DND-41 (cell line): ENCODE measurements at regions not wholly inside any gene's neighbourhood (a gene's known extent, or its start where the extent isn't known, plus 50 kb on each side); places are given as distances from the start of the nearest gene placed in this dataset.

Source experiments
- ATAC-seq: fragments of 200-7000 bp; cut with Tn5 transposase; 3 replicates; pipeline ENCODE4 v1.9.1; 2021; ENCODE audit warnings: low read depth; ENCODE audit not compliant: insufficient read depth
- DNase-seq: peaks from one replicate; pipeline ENCODE4 v3.0.0-alpha.2; 2020
- H2AFZ ChIP-seq: 2 replicates; pipeline ENCODE4 v1.6.0; 2012; ENCODE audit warnings: low read depth, low read length
- H3K27ac ChIP-seq: 2 replicates; pipeline ENCODE4 v1.5.1; 2012; ENCODE audit warnings: low read length, inconsistent platforms
- H3K27me3 ChIP-seq: fragments of 200-600 bp; sonication (generic); 2 replicates; pipeline ENCODE4 v1.6.0; 2012; ENCODE audit warnings: low read length, mild to moderate bottlenecking, inconsistent platforms; ENCODE audit not compliant: insufficient read depth, poor library complexity
- H3K36me3 ChIP-seq: 2 replicates; pipeline ENCODE4 v1.5.1; 2012; ENCODE audit warnings: low read length, inconsistent platforms; ENCODE audit not compliant: insufficient read depth
- H3K4me1 ChIP-seq: 2 replicates; pipeline ENCODE4 v1.5.1; 2012; ENCODE audit warnings: mild to moderate bottlenecking, low read length; ENCODE audit not compliant: insufficient read depth
- H3K4me2 ChIP-seq: 2 replicates; pipeline ENCODE4 v1.6.0; 2012; ENCODE audit warnings: mild to moderate bottlenecking, moderate library complexity, low read length, inconsistent platforms; ENCODE audit not compliant: insufficient read depth
- H3K4me3 ChIP-seq, 2 experiments: fragments of 200-600 bp in 1 of 2; shearing (Covaris generic) in 1 of 2; 2 replicates each; pipeline ENCODE4 v1.5.1; 2012 to 2016; ENCODE audit warnings: inconsistent platforms in 2 of 2, low read length in 2 of 2, mild to moderate bottlenecking in 2 of 2, low read depth in 1 of 2, moderate library complexity in 1 of 2
- H3K79me2 ChIP-seq: 2 replicates; pipeline ENCODE4 v1.6.0; 2012; ENCODE audit warnings: low read length, inconsistent platforms; ENCODE audit not compliant: insufficient read depth
- H3K9ac ChIP-seq: 2 replicates; pipeline ENCODE4 v1.6.0; 2012; ENCODE audit warnings: low read depth, mild to moderate bottlenecking, inconsistent platforms, low read length, moderate library complexity
- H3K9me3 ChIP-seq: 2 replicates; pipeline ENCODE4 v1.5.1; 2012; ENCODE audit warnings: low read length, moderate library complexity, mild to moderate bottlenecking, inconsistent platforms; ENCODE audit not compliant: insufficient read depth, severe bottlenecking
- H4K20me1 ChIP-seq: 2 replicates; pipeline ENCODE4 v1.6.0; 2012; ENCODE audit warnings: low read length; ENCODE audit not compliant: insufficient read depth
- CTCF ChIP-seq: IDR thresholded peaks from 2 replicates; pipeline ENCODE4 v1.5.1; 2012; ENCODE audit warnings: borderline replicate concordance, low read length, moderate library complexity, mild to moderate bottlenecking; ENCODE audit not compliant: poor library complexity, severe bottlenecking; ENCODE audit errors: extremely low read depth
- EZH2 ChIP-seq: IDR thresholded peaks from 3 replicates; pipeline ENCODE4 v1.6.1; 2012; ENCODE audit warnings: borderline replicate concordance, low read depth, mild to moderate bottlenecking, moderate library complexity, low read length, inconsistent platforms; ENCODE audit not compliant: severe bottlenecking

GRCh38 chr2:212923393-212923792 is 228.0 kb downstream of the IKZF2 start:
- peaks cover 6% of the 10 kb centered on the region; the same call in 1 of the 2 replicates for H3K4me1 ChIP-seq
- no peak for DNase-seq
- no peak overlapping the region for H2AFZ ChIP-seq
- H3K4me3 ChIP-seq: no peak overlapping the region
- no peaks in the 10 kb centered on the region for H3K9me3 ChIP-seq
- no peak overlapping the region for H3K27ac ChIP-seq
- H3K9ac ChIP-seq: no peak overlapping the region
- H3K79me2 ChIP-seq: no peaks in the 10 kb centered on the region
- H3K27me3 ChIP-seq: no peaks in the 10 kb centered on the region
- no peak overlapping the region for H3K4me2 ChIP-seq
- TF ChIP-seq CTCF: no peak
- no peak for TF ChIP-seq EZH2
- no peaks in the 10 kb centered on the region for H4K20me1 ChIP-seq
- no peaks in the 10 kb centered on the region; the same call in 1 of the 2 replicates for H3K36me3 ChIP-seq
- ATAC-seq: no peak

- Histone ChIP-seq H3K4me1 (peaks cover 6% of the 10 kb centered on the region; the same call in 1 of the 2 replicates), H3K9me3 (no peaks in the 10 kb centered on the region), H4K20me1 (no peaks in the 10 kb centered on the region), H3K36me3 (no peaks in the 10 kb centered on the region; the same call in 1 of the 2 replicates), H3K4me3 (no peak overlapping the region), H3K27me3 (no peaks in the 10 kb centered on the region), H3K79me2 (no peaks in the 10 kb centered on the region), H2AFZ (no peak overlapping the region), H3K27ac (no peak overlapping the region), H3K4me2 (no peak overlapping the region), H3K9ac (no peak overlapping the region)
- TF ChIP-seq CTCF (no peak), EZH2 (no peak)
- DNase-seq (no peak), ATAC-seq (no peak)
Measured at GRCh38 chr2:212922701-212923100, 228.7 kb downstream of the IKZF2 start.

- H3K27me3 ChIP-seq: no peaks in the 10 kb centered on the region
- H4K20me1 ChIP-seq: no peaks in the 10 kb centered on the region
- H3K9ac ChIP-seq: no peak overlapping the region
- no peak for ATAC-seq
- H3K4me2 ChIP-seq: no peak overlapping the region
- H3K9me3 ChIP-seq: no peaks in the 10 kb centered on the region
- no peak overlapping the region for H3K27ac ChIP-seq
- no peak overlapping the region for H2AFZ ChIP-seq
- TF ChIP-seq CTCF (no peak), EZH2 (no peak)
- H3K4me1 ChIP-seq: peaks cover 6% of the 10 kb centered on the region; the same call in 1 of the 2 replicates
- H3K4me3 ChIP-seq: no peak overlapping the region
- no peaks in the 10 kb centered on the region; the same call in 1 of the 2 replicates for H3K36me3 ChIP-seq
- no peak for DNase-seq
- no peaks in the 10 kb centered on the region for H3K79me2 ChIP-seq
Measured at GRCh38 chr2:212921711-212922110, 229.7 kb downstream of the IKZF2 start.

- Histone ChIP-seq H3K4me3 (no peak overlapping the region), H3K36me3 (no peaks in the 10 kb centered on the region; the same call in 1 of the 2 replicates), H3K27ac (no peak overlapping the region), H3K9ac (no peak overlapping the region), H3K9me3 (no peaks in the 10 kb centered on the region), H4K20me1 (no peaks in the 10 kb centered on the region), H3K27me3 (no peaks in the 10 kb centered on the region), H3K4me2 (no peak overlapping the region), H2AFZ (no peak overlapping the region), H3K79me2 (no peaks in the 10 kb centered on the region), H3K4me1 (peaks cover 6% of the 10 kb centered on the region)
- DNase-seq (no peak), ATAC-seq (peak; percentile 44)
- no peak for TF ChIP-seq EZH2
- no peak for TF ChIP-seq CTCF
Measured at GRCh38 chr2:212921061-212921460, 230.4 kb downstream of the IKZF2 start.
